ENCODE measurements at regions not wholly inside any gene's neighbourhood (a gene's known extent, or its start where the extent isn't known, plus 50 kb on each side); places are given as distances from the start of the nearest gene placed in this dataset.

GRCh38 chr7:13067036-13067435 lies 379.6 kb downstream of the ARL4A start:
- TF ChIP-seq POLR2A (IDR thresholded peaks at IDR 0.05) (no peak), CTCF (IDR thresholded peaks at IDR 0.05) (no peak)
